NCI-H2171 treated with DMSO at 0.1 percent for 48 hours (cell line): ENCODE measurements at regions not wholly inside any gene's neighbourhood (a gene's known extent, or its start where the extent isn't known, plus 50 kb on each side); places are given as distances from the start of the nearest gene placed in this dataset.
A peak's percentile ranks its signal among the peaks of the same experiment; 100 is the strongest.
"Not testable (repeated sequence)": the region's sequence is repeated elsewhere in the genome, so short reads cannot be mapped to it uniquely, and the experiment has no call there.

ENCODE experiments used
- DNase-seq: peaks from one replicate; lab custom pipeline; 2025; lab: John Stamatoyannopoulos, UW

DNA sequence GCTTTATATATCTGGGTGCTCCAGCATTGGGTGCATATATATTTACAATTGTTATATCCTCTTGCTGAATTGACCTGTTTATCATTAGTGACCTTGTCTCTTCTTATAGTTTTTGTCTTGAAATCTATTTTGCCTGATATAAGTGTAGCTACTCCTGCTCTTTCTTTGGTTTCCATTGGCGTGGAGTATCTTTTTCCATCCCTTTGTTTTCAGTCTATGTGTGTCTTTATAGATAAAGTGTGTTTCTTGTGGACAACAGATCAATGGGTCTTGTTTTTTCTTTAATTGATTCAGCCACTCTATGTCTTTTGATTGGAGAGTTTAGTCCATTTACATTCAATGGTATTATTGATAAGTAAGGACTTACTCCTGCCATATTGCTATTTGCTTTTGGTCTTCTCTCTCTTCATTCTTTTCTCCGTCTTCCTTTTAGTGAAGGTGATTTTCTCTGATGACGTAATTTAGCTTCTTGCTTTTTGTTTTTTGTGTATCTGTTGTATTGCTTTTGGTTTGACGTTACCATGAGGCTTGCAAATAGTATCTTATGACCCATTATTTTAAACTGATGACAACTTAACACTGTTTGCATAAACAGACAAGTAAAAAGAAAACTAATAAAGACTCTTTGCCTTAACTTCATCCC lies 347.6 kb downstream of the TMEM121 start:
- DNase-seq = no peak

DNA sequence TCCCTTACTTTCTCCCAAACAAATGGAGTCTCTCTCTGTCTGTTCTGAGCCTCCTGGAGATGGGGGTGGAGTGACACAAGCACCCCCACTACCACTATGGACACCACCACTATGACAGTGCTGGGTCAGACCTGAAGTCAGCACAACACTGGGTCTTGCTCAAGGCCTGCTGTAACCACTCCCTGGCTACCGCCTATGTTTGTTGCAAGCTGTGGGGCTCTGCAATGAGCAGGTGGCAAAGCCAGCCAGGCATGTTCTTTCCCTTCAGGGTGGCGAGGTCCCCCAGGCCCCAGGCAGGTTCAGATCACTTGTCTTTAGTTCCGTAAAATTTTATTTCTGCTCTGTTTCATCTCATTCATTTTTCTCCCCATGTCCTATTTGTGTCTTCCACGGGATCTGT lies 349.8 kb downstream of the TMEM121 start:
- peak; percentile 35 for DNase-seq

DNA sequence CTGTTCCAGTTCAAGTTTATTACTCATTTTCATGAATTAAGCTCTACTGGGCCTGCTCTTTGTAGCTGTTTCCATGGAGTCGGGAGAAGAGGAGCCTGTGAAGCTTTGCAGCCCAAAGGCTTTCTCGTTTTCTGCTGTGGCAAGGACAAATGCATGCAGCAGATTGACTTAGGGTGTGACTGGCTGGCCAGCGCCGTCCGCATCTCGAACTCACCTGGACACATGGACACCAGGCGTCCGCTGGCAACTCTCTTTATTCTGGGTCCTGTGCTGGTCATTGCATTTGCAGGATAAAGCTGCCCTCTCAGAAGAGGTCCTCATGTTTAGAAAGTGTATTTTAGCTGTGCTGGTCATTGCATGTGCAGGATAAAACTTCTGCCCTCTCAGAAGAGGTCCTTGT lies 350.4 kb downstream of the TMEM121 start:
- no peak for DNase-seq

DNA sequence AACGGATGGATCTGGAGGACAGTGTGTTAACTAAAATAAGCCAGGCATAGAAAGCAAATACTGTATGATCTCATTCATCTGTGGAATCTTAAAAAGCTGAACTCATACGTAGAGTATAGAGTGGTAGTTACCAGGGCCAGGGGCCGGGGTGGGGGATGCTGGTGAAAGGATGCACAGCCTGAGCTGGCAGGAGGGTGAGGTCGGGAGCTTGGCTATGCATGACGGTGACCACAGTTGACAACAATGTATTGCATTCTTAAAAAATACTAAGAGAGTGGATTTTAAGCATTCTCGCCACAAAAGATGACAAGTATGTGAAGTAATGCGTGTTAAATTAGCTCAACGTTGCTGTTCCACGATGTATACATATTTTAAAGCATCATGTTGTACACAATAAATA lies 351.3 kb downstream of the TMEM121 start:
- DNase-seq = no peak

DNA sequence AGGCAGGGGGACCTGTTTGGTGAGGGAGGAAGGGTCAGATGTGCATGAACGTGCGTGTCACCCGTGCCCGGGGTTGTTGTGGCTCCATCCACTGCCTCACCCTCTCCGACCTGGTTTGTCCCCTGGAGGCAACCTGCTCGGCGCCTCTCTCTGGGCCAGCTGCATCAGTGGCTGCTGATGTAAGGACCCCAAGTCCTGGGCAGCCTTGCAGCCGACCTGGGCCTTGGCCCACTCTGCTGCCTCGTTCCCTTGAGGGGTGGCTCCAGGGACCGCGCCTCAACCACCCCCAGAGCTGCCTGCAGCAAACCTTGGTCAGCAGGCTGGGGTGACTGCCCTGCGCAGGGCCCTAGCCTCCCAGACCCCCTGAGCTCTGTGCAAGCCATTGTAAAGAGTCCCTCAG lies 351.7 kb downstream of the TMEM121 start:
- no peak for DNase-seq

DNA sequence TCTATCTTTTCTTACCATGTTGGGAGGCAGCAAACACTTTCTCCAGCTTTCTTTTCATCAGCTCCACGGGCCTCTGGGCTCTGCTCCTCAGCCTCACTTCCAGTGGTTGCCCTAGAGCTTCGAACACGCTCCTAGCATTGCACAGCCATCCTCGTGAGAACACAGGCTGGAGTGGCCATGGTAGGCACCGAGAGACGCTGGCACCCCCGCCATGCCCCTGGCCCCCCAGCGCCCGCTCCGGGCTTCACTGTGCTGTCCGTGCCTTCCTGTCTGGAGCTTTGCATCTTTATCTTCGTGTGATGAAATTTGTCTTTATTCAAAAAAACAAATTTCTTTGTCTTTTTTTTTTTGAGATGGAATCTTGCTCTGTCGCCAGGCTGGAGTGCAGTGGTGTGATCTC lies 352.2 kb downstream of the TMEM121 start:
- no peak for DNase-seq

DNA sequence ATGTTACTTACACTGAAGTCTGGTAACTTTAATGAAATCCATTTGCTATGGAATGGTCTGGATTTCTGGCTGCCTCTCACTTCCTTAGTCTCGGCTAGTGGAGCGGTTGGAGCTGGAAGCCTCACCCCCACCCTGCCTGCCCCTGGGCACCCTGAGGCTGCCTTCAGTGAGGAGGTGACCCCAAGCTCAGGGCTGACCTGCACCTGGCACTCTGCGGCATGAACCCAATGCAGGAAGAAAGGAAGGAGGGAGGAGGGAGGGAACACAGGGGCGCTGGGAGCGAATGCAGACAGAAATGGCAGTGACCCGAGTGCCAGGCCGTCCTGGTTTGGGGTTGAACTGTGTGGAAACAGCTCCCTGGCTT lies 353.1 kb downstream of the TMEM121 start:
- DNase-seq = no peak

DNA sequence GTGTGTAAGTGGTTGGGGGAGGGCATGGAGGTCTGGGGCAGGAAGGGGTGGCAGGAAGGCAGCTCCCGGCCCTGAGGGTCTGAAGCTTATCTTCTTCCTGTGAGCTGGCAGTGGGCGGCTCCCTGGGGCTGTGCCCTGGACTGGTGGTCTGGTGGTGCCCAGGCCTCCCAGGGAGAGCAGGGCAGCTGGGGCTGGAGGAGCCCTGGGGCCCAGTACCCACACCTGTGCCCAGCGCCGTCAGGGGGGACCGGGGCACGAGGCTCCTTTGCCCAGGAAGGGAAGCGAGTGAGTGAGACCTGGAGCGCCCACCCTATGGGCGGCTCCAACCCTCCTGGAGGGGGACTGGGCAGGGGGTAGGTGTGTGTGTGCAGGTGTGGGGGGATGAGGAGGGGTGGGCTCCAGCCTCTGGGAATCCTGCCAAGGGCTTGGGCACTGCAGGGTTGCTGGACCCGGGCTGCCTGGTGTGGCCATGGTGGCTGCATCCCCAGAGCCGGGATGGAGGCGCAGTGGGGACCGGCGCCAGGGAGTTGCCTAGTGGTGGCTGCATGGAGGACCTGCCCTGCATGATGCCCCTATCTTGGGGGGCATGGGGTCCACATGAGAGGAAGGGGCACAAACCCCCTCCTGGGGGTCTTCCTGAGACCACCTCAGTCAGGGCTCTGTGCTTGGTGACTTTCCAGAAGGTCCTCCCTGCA lies 353.6 kb downstream of the TMEM121 start:
- DNase-seq = no peak

DNA sequence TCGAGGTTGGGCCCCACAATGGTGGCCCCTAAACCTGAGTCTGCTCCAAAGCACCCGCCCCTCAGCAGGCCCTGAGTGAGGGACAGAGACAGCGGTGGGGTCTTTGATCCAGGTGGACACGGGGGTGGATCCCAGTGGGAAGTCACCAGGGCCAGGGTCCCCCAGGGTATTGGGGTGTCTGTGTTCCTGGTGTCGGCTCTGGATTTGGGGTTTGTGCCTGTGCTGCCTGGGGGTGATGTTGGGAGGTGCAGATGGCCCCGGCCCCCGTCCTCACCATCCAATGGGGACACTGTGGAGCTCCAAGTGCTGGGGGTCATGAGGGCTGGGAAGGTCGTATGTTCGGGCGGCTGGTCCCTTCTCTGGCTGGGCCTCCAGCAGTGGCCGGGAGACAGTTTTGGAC lies 354.2 kb downstream of the TMEM121 start:
- no peak for DNase-seq

DNA sequence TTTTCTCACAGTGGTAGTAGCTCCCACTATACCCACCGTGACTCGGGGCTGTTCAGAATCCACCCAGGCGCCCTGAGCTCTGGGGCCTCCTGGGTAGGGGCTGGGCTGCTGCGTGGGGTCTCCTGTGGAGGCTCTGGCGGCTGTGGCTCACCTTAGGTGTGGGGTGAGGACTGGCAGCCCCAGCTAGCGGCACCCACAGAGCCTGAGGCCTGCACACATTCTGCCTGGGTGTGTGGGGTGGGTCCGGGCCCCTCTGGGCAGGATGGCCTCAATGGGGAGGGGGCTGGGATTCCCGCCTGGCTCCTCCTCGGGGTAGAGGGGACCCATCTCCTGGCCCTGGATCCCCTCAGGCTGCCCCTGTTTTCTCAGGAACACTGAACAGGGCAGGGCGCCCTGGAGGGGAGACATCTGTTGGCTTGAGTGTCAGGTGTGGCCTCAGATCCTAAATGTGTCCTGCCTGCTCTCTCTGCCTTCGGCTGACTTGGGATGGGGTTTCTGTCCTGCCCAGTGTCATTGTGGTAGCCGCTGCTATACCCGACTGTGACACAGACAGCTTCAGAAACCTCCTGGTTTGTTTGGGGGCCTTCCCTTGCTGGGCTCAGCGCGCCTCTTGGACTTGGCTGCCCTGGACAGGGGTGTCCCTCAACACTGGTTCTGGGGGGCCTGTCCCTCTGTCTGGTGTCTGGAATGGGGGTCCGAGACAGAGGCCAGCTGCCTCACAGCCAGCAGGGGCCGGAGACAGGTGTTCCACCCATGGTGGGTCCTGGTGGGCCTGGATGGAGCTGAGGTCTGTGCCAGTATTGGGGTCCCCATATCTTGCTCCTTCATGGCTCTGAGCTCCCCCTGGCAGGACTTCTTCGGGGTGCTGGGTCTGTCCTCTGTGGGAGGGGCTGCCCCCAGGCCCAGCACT lies 354.9 kb downstream of the TMEM121 start:
- no peak for DNase-seq

DNA sequence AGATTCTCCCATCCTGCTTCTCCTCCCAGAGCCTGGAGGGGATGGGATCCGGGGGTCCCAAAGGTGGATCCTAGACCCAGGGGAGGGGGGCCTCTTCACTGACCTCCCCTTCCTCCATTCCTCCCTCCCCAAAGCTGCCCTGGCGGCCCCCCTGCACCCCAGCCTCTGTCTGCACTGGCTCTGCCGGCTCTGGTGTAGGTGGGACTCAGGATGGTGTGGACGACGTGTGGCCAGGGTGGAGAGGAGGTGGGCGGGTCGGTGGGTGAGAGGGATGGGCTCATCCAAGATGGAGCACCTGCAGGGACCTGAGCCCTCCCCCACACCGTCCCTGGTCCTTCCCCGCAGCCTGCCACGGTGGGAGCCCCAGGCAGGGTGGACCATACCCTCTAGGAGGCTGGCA lies 355.6 kb downstream of the TMEM121 start:
- DNase-seq = not testable (repeated sequence)

DNA sequence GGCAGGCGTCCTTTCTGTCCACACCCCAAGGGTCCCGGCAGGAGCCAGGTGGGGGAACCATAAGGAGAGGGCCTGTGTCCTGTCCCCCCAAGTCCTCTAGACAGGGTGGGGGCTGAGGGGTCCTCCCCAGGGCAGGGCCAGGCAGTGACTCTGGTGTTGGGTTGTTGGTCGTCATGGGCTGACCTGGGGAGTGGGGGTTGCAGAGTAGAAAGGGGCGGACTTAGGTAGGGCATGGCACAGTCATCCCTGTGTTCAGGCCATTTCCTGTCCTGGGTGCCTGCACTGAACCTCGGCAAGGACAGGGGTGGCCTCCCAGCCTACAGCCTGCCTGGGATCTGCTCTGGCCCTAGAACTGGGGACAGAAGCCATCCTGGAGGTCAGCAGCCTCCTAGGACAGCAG lies 356.2 kb downstream of the TMEM121 start:
- no peak for DNase-seq

DNA sequence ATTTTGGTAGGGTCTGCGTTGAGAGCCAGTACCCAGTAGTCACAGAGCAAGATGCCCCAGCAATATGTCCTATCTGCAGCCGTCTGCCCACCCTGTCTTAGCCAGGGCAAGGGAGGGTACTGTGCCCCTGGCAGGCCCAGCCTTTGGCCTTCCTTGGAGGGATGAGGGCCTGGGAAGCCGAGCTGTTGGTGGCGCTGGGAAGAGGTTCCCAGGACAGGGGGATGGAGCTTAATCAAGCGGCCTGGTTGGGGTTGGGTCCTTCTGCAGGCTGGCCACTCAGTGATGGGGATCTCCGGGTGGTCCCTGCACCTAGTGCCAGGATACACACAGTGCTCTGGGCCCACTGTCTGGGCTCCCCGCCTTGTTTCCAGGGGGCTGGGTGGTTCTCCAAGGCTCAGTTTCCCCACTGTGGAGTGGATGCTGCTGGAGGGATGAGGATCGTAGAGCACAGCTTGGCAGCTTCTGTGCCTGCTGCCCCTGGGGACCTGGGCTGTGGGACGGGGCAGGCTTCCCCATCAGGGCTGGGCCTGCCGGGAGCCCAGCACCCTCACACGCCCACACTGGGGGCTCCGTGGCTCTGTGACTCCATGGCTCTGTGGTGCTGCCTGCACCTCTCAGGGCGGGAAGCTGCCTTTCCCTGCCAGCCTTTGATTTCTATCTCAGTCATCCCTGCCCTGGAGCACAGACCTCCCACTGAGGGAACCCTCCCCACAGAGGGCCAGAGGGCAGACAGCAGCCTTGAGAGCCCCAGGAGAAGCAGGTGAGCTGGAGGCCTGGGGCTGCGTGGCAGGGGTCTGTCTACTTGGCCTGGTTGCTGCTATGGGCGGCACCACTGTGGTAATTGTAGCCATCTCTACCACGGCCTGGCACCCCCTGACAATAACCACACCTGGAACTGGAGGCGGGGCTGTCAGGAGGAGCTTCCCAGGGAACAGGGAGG lies 357.0 kb downstream of the TMEM121 start:
- DNase-seq = no peak

DNA sequence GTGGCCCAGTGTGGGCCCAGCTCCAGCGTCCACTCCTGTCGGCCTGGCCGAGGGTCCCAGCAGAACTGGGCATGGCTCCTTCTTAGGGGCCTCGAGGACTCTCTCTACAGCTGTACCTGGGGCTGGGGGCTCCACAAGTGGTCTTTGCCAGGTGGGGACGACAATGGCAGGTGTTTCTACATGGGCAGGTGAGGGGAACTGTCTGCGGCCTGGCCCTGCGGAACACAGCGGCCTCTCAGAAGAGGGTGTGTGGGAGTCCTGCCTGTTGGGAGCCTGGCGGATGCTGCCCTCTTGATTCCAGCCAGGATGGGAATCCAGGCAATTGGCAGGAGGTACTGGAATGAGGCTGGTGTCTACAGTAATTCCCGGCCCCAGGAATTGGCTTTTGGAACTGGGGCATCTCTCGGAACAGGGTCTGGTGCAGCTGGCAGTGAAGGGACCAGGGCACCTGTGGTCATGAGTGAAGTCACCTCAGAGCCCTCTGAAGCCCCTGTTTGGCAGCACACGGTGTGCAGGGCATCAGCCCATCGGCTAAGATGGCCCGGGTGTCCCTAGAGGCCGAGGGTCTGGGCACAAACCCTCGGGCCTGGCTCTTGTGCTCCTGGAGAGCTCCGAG lies 357.9 kb downstream of the TMEM121 start:
- not testable (repeated sequence) for DNase-seq

DNA sequence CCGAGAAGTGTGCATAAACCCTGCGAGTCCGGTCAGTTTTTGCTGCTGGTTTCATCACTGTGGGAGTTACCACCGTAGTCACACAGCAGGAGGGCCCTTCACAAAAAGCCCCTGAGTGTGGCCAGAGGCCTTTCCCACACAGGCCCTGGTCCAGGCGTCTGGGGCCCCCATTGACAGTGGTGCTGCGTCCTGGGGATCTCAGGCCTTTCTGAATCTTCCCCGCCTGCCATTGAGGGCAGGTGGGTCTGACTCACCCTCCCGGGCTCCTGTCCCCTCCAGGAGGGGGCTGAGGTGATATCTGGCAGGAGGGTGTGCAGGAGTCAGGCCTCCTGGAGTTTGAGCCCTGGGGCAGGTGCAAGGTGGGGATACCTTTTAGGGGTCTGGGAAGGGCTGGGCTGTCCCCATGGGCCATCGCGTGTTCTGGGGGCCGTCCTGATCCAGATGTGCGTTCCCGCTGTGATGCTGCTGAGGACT lies 358.5 kb downstream of the TMEM121 start:
- DNase-seq = no peak

DNA sequence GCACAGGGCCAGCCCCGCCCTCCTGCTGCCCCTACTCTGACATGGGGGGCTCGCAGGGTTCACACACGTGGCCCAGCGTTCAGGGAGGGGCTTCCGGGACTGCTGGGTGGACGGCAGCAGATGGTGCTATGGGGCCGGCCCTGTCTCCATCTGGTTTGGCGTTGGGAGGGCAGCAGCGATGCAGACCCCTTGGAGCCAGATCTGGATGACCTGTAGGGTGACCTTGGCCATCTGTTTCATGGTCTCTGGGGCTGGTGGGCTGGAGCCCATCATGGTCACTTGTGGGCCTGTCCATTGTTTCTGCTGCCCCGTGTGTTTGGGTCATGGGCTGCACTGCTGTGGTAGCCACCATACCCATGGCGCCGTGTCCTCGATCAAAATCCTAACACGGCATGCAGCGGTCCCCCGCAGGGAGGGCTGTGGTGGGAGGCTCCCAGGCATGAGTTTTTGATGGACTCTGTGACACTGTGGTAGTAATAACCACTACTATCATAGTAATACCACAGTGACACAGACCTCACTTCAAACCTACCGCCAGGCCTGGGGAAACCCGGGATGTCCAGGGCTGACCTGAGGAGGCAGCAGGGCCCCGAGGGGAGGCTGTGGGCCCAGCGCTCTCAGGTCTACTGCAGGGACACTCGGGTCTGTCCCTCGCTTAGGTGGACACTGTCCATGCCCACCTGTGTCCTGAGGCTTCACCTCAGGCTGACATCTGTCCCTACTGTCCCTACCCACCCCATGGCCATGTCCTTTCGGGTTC lies 359.4 kb downstream of the TMEM121 start:
- no peak for DNase-seq

DNA sequence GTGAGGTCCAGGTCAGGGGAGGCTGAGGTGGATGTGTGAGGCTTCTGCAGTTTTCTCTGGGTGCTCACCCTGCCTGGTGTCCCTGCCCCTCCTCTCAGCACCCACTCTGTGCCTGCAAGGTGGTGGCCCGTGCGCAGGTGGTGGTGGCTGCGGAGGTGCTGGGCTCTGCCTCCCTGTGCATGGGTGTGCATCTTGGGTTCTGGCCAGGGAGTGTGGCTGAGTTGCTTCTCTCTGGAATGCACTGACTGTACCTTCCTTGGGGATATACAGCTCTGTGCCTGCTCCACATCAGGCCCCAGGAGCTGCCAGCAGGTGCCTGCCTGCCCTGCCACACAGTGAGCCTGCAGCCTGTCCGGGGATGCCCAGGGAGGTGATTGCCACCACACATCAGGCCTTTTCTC lies 360.4 kb downstream of the TMEM121 start:
- DNase-seq = not testable (repeated sequence)

DNA sequence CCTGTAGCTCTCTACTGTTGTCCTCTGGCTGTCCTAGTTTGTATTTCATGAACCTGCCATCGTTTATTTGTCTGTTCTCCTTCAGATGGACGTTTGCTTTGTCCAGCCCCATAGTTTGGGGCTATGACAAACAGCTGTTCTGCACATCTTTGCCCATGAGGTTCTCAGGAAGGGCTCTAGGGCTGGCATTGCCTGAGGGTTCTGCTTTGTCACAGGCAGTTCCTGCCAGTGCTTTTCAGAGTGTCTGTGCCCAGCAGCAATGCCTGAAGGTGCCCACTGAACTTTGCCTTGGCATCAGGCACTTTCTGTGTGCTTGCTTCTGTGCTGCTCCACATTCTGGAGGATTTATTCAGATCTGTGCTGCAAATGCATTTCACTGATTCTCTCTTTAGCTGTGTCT lies 361.3 kb downstream of the TMEM121 start:
- DNase-seq = no peak

DNA sequence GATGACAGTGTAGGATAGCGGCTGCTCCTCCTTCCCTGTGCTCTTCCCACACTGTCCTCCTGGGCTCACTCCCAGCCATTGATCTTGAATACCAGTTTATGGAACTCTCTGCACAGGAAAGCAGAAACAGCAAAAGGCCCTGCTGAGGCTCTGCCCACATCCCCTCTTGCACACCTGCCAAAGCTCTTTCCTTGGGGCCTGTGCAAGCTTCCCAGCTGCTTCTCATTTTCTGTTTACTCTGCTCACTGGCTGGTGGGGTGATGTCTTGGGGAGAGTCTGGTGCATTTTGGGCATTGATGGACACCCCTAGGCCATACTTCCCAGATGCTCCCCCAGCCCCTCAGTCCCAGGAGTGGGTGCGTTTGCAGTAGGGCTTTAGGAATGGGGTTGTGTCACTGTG lies 361.8 kb downstream of the TMEM121 start:
- DNase-seq = no peak
